GM18858 (cell line): ENCODE measurements at regions not wholly inside any gene's neighbourhood (a gene's known extent, or its start where the extent isn't known, plus 50 kb on each side); places are given as distances from the start of the nearest gene placed in this dataset.

Experiments
- ATAC-seq: cut with Tn5 transposase; IDR thresholded peaks from one replicate; pipeline ENCODE4 v1.9.1; 2021; ENCODE audit not compliant: unreplicated experiment

DNA sequence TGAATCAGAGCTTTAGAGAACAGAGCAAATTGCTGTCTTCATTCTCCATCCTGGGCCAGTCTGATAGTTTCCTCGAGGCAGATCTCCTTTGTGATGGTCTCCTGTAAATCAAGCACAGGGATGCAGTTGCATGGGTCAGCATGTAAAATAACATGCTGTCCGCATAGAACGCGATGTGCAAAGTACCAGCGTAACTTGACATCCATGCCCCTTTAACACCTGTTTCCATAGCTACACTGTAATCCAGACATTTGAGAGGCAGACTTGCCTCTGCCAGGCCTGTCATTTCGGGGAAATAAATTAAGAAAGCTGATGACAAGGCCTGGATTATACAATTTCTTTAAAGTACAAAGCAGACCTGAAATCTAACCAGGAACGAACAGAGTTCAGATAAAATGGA is 413.5 kb downstream of the TLE4 start:
- ATAC-seq = no peak

GRCh38 chr9:79984429-79985067 is 412.8 kb downstream of the TLE4 start:
- ATAC-seq = no peak

GRCh38 chr9:79980432-79980831 is 408.7 kb downstream of the TLE4 start:
- no peak for ATAC-seq

GRCh38 chr9:79977510-79978197 is 405.9 kb downstream of the TLE4 start:
- no peak for ATAC-seq

DNA sequence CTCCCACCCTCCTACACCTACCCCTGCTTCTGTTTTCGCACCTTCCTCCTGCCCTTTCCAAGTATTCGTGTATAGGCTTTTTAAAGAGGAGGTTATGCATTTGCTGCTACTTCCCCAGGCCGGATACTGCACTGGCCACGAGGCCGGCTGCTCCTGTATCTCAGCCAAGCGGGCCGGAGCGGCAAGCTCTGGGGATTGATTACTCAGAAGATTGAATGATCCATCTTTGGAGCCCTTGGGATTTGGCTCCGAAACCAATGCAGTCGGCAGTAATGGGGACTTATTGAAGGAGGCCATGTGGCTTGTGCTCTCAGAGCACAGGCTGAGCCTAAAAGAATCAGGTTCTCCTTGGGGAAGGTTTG is 405.3 kb downstream of the TLE4 start:
- ATAC-seq = no peak

DNA sequence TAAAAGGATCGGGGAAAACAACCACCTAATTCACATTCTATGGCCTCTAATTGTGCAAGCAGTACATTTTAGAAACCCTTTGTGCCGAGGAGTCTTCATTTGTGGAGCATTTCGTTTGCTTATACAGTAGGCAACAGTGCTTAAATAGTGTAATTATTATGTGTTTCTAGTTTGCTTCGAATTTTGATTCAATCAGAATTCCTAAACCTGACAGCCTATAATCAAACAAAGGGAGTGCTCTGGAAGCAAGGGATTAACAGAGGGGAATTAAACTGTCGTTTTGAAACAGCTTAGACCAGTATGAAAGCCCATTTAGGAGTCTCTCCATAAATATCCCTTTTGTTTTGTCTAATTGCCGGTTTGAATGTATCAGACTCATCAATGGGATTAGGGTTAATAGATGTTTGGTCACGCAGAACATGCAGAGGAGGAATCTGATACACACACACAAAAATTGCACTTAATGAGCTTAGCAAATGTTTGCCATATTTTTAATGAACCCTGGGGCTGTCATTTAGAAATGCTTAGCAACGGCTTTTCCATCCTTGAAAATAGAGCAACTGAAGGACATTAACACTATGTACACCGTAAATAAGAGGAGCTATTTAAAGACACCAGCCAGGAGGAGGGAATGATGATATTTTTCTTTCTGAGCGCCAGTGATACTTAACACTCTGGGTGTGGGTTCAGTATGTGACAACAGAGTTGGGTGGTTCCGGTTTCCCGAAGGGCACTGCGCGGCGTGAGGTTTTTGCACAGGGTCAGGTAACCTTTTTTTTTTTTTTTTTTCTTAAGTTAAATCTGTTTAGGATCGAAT is 404.7 kb downstream of the TLE4 start:
- ATAC-seq = no peak

DNA sequence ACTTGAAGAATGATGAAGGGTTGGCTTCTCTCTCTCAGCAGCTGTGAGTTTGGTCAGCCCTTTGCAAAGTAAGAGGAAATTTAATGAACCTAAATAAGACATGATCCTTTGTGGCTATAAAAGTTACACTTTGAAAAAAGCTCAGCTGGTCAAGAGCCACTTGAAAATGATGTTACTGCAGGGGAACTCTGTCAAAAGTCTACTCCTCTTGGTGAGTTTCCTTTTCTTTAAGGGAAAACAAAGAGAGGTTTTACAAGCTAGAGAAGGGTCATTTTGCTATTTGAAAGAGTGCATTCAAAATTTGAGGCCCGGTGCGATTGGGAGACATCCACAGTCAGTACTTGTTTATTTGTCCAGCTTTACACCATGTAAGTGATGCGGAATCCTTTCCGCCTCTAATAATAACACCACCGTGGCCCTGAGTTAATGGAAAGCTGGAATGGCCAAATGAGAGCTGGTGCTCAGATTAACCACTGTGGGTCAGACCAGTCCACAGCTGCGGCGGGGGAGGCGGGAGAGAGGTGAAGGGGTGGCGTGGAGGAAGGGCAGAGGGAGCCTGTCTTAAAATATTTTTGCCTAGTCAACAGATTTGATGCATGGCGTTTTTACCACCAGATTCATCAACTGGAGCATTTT is 404.0 kb downstream of the TLE4 start:
- no peak for ATAC-seq

- no peak for ATAC-seq
Measured at GRCh38 chr9:79974806-79975422, 403.1 kb downstream of the TLE4 start.

DNA sequence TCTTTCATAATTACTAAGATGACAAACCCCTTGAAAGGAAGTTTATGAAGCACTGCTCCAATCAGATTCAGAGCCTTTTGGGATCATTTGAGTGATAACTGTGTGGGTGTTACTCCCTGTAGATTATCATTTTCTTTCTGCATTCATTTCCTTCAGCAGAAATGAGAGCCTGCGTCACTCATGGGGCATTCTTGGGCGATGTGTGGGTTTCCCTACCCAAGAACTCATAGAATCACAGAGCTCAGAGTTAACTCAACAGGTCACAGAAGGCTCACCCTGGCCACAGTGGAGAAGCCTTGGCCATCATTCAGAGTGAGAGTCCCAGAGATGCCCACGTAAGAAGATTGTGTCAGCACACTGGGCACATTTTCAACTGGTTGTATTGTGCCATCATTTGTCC is 401.9 kb downstream of the TLE4 start:
- ATAC-seq = no peak

DNA sequence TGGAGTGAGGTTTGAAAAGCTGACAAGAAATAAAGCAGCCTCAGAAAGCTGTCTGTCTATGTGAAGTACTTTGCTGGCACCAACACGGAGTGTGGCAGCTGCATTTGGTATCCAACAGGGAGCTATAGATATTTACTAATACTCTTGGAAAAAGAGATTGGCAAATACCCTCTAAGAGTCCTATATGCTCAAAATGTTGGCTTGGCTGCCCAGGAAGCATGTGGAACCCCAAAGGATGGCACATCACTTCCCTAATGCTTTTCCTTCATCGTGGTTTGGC is 398.3 kb downstream of the TLE4 start:
- ATAC-seq = no peak

- no peak for ATAC-seq
Measured at GRCh38 chr9:79969393-79970145, 397.8 kb downstream of the TLE4 start.

- ATAC-seq = no peak
Measured at GRCh38 chr9:79968533-79968932, 396.8 kb downstream of the TLE4 start.

DNA sequence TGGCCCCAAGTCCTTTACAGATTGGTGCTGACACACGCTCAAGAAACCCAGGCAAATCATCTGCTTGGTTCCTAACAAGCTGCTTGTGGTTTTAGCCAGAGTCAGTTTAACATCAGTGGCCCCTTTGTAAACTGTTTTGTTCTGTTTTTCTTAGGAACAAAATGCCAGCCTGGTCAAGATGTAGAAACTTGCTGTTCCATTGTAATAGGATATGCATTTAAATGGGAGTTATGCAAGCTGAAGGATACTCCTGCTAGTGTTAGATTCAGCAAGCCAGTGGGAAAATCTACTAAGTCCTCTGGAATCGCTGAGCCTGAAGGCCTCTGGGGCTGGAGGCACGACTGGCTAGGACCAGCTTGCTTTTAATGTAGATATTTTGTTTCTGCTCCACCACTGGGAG is 391.1 kb downstream of the TLE4 start:
- no peak for ATAC-seq

GRCh38 chr9:79962150-79962549 is 390.4 kb downstream of the TLE4 start:
- ATAC-seq = no peak

GRCh38 chr9:79955300-79955699 is 383.5 kb downstream of the TLE4 start:
- no peak for ATAC-seq

- no peak for ATAC-seq
Measured at GRCh38 chr9:79953908-79954307, 382.1 kb downstream of the TLE4 start.

- no peak for ATAC-seq
Measured at GRCh38 chr9:79952401-79952800, 380.6 kb downstream of the TLE4 start.

GRCh38 chr9:79946712-79947111 is 374.9 kb downstream of the TLE4 start:
- ATAC-seq = no peak

GRCh38 chr9:79945495-79945894 is 373.7 kb downstream of the TLE4 start:
- no peak for ATAC-seq

- no peak for ATAC-seq
Measured at GRCh38 chr9:79945016-79945415, 373.3 kb downstream of the TLE4 start.

- no peak for ATAC-seq
Measured at GRCh38 chr9:79940919-79941318, 369.2 kb downstream of the TLE4 start.
